ENCODE measurements at regions not wholly inside any gene's neighbourhood (a gene's known extent, or its start where the extent isn't known, plus 50 kb on each side); places are given as distances from the start of the nearest gene placed in this dataset.

DNA sequence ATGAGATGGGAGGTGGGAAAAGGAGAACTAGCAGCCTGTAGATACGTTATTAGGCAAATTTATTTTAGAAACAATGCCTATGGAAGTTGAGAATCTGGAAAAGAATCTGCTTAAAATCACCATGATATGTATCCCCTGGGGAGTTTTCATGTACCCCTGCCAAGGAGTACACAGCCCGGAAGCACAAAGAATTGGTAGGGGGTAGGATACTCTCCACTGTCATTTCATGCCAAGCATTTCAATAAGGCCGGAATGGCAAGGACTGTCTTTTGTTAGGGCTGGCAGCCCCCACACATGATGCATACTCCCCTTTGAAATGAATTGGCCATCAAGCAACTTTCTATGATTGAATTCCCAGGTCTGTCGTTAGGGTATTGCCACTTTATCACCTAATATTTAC lies 111.5 kb upstream of the APP start:
- Mint-ChIP-seq H3K27ac (no peak overlapping the region), H3K4me3 (no peak overlapping the region), H3K27me3 (ENCODE audit: low read depth, poor library complexity) (peaks cover 6% of the 10 kb centered on the region)

DNA sequence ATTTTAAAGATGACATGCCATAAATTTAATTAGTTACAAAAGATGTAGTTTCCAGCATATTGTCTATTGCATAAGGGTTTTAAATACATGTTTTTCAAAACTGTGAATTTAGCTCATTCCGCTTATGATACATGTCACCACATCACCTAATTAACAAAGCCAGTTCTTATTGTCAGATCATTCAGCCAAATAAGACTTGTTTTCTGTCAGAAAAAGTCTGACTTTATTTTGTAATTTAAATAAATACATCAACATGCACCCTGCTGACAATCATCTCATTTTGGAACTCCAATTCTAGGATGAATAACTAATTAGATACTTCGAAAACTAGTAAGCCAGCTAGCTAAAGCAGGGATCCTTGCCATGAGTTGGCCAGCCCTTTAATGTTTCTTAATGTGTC lies 110.9 kb upstream of the APP start:
- Mint-ChIP-seq H3K36me3 (ENCODE audit: low read depth) (no peaks in the 10 kb centered on the region), H3K4me1 (peaks cover 19% of the 10 kb centered on the region), H3K4me3 (no peak overlapping the region), H3K27me3 (ENCODE audit: low read depth, poor library complexity) (peaks cover 6% of the 10 kb centered on the region), H3K9me3 (no peaks in the 10 kb centered on the region), H3K27ac (no peak overlapping the region)
- DNase-seq: no peak
- TF ChIP-seq, protein P1, sequence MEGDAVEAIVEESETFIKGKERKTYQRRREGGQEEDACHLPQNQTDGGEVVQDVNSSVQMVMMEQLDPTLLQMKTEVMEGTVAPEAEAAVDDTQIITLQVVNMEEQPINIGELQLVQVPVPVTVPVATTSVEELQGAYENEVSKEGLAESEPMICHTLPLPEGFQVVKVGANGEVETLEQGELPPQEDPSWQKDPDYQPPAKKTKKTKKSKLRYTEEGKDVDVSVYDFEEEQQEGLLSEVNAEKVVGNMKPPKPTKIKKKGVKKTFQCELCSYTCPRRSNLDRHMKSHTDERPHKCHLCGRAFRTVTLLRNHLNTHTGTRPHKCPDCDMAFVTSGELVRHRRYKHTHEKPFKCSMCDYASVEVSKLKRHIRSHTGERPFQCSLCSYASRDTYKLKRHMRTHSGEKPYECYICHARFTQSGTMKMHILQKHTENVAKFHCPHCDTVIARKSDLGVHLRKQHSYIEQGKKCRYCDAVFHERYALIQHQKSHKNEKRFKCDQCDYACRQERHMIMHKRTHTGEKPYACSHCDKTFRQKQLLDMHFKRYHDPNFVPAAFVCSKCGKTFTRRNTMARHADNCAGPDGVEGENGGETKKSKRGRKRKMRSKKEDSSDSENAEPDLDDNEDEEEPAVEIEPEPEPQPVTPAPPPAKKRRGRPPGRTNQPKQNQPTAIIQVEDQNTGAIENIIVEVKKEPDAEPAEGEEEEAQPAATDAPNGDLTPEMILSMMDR (IDR thresholded peaks at IDR 0.05): no peak

More for the DNA sequence above, 111.5 kb upstream of the APP start:
- no peak for DNase-seq
- TF ChIP-seq, protein P1 (IDR thresholded peaks at IDR 0.05): no peak
- H3K9me3 Mint-ChIP-seq: no peaks in the 10 kb centered on the region
- H3K36me3 Mint-ChIP-seq (ENCODE audit: low read depth): no peaks in the 10 kb centered on the region
- peaks cover 19% of the 10 kb centered on the region for H3K4me1 Mint-ChIP-seq

DNA sequence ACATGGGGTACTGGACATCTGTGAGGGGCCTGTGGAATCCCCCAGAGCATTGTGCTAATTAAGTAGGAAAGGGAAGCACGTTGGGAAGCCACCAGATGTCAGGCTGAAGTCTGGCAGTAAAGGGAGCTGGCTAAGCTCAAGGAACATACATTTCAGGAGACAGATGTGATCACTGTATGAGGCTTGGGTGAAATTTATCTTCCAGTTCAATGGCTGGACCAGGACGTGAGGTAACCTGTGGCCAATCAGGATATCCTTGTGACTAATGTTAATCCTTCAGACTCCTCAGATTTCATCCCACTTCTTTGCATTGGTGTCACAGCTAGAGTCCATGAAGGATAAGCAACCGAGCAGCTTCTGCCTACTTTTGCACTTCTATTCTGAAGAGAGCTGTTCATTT lies 110.2 kb upstream of the APP start:
- Mint-ChIP-seq H3K4me3 (no peak overlapping the region), H3K36me3 (ENCODE audit: low read depth) (no peaks in the 10 kb centered on the region), H3K27ac (peak overlapping the region; percentile 68), H3K27me3 (ENCODE audit: low read depth, poor library complexity) (peaks cover 6% of the 10 kb centered on the region), H3K9me3 (peaks cover 3% of the 10 kb centered on the region), H3K4me1 (peaks cover 19% of the 10 kb centered on the region)
- TF ChIP-seq, protein P1 (IDR thresholded peaks at IDR 0.05): no peak
- peak; percentile 16 for DNase-seq

DNA sequence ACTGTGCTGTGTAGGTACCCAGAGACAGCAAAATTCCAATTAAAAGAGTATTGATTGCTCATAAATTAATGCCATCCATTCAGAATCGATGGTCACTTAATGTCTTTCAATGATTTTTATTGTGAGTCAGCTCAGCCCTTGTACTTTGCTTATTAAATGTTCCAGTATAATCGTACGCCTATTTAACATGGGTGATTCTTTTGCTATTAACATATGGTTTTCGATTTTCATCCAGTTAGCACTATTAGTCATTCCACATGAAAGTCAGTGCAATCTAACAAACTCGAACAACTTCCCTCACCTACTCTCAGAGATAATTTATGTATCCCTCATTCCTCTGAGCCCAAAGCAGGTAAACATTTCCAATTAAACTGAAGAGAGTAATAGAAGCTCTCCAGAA lies 109.6 kb upstream of the APP start:
- Mint-ChIP-seq H3K9me3 (peaks cover 9% of the 10 kb centered on the region), H3K36me3 (ENCODE audit: low read depth) (no peaks in the 10 kb centered on the region), H3K4me1 (peaks cover 19% of the 10 kb centered on the region), H3K27ac (peak overlapping the region; percentile 68), H3K4me3 (no peak overlapping the region), H3K27me3 (ENCODE audit: low read depth, poor library complexity) (peaks cover 9% of the 10 kb centered on the region)
- TF ChIP-seq, protein P1 (IDR thresholded peaks at IDR 0.05): no peak
- DNase-seq: no peak

DNA sequence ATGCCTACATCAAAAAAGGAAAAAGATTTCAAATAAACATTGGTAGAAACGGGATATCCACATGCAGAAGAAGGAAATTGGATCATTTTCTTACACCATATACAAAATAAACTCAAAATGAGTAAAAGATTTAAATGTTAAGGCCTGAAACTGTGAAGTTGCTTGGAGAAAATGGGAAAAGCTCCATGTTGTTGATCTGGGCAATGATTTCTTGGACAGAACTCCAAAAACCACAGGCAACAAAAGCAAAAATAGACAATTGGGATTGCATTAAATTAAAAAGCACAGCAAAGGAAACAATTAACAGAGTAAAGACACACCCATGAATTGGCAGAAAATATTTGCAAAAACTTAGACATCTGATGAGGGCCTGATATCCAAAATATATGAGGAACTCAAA lies 105.2 kb upstream of the APP start:
- Mint-ChIP-seq H3K9me3 (peaks cover 47% of the 10 kb centered on the region), H3K27ac (no peak overlapping the region), H3K27me3 (ENCODE audit: low read depth, poor library complexity) (peaks cover 9% of the 10 kb centered on the region), H3K4me3 (no peak overlapping the region), H3K4me1 (peaks cover 7% of the 10 kb centered on the region), H3K36me3 (ENCODE audit: low read depth) (peaks cover 12% of the 10 kb centered on the region)
- TF ChIP-seq, protein P1 (IDR thresholded peaks at IDR 0.05): no peak
- DNase-seq: no peak

DNA sequence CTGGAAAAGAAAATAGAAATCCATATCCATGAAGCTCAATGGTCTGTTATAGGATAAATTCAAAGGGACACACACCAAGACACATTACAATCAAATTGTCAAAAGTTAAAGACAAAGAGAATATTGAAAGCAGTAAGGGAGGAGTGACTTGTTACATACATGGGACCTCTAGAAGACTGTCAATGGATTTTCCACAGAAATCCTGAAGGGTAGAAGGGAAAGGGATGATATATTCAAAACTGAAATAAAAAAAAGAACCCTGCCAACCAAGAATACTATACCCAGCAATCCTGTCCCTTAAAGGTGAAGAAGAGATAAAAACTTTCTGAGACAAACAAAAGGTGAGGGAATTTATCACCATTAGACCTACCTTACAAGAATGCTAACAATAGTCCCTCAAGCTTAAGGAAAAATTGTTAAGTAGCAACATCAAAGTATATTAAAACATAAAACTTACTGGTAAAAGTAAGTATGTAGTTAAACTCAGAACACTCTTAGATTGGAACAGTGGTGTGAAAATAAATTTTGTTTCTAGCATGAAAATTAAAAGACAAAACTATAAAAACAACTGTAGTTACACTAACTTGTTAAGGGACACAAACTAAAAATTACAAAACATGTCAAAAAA lies 103.2 kb upstream of the APP start:
- Mint-ChIP-seq H3K4me3 (no peak overlapping the region), H3K36me3 (ENCODE audit: low read depth) (peaks cover 12% of the 10 kb centered on the region), H3K27me3 (ENCODE audit: low read depth, poor library complexity) (peaks cover 6% of the 10 kb centered on the region), H3K4me1 (no peaks in the 10 kb centered on the region), H3K9me3 (peaks cover 50% of the 10 kb centered on the region), H3K27ac (no peak overlapping the region)
- no peak for DNase-seq
- TF ChIP-seq, protein P1 (IDR thresholded peaks at IDR 0.05): no peak
